ENCODE measurements at regions not wholly inside any gene's neighbourhood (a gene's known extent, or its start where the extent isn't known, plus 50 kb on each side); places are given as distances from the start of the nearest gene placed in this dataset.

DNA sequence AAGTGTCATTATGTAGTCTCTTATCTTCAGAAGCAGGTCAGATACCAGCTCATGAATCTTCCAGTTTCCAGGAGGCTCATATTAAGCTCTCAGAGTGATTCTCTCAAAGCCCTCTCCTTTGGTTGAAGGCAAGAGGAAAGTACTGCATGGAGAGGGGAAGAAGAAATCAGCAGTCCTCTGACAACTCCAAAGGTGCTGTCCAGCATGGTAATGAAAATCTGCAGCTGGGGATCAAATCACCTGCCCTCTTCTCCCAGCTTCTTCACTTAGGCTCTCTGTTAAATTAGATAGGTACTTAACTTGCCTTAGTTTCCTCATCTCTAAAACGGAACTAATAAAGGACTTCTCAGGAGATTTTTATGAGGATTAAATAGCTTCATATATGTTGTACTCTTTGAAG is 738.8 kb upstream of the GOLIM4 start:
- Histone ChIP-seq H3K4me1 (ENCODE audit: insufficient read depth, low read length, severe bottlenecking) (no peaks in the 10 kb centered on the region), H3K9ac (ENCODE audit: low read length) (no peak overlapping the region), H3K4me2 (ENCODE audit: low read length) (no peak overlapping the region), H3K27ac (ENCODE audit: low read depth, low read length, poor library complexity, severe bottlenecking) (no peak overlapping the region), H3K27me3 (ENCODE audit: insufficient read depth, low read length) (no peaks in the 10 kb centered on the region), H4K20me1 (ENCODE audit: insufficient read depth, low read length) (no peaks in the 10 kb centered on the region), H3K79me2 (ENCODE audit: insufficient read depth, low read length) (no peaks in the 10 kb centered on the region), H3F3A (ENCODE audit: insufficient read depth, low read length) (no peaks in the 10 kb centered on the region), H2AFZ (ENCODE audit: low read length) (no peak overlapping the region), H3K9me2 (ENCODE audit: low read depth, low read length) (no peaks in the 10 kb centered on the region), H3K9me3 (ENCODE audit: low read length) (no peaks in the 10 kb centered on the region), H3K36me3 (ENCODE audit: insufficient read depth, low read length) (no peaks in the 10 kb centered on the region), H3K4me3 (ENCODE audit: low read depth, low read length, poor library complexity, severe bottlenecking) (no peak overlapping the region)
- TF ChIP-seq CTCF (IDR thresholded peaks at IDR 0.05; ENCODE audit: low read length) = no peak
- no peak for TF ChIP-seq EZH2 (IDR thresholded peaks at IDR 0.05; ENCODE audit: borderline replicate concordance, low read length)

DNA sequence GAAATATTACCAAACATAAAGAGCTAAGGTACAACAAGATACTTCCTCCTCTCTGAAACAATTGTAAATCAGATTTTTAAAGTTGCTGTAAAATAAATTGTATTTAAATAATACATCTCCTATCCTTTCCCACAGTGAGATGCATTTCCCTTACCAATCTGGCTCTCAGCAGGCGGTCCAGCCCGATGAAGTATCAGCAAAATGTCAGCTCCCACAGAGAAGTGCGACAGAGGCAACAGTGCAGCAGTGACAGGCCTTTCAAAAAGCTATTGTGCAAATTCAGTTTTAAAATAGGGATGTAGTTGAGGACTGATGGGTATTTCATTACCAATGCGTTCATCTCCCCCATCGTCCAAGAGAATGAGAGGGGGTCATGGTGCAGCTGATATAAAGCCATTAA is 733.2 kb upstream of the GOLIM4 start:
- H3K9me2 ChIP-seq (ENCODE audit: low read depth, low read length) = no peaks in the 10 kb centered on the region
- no peak overlapping the region for H3K4me3 ChIP-seq (ENCODE audit: low read depth, low read length, poor library complexity, severe bottlenecking)
- H3K9ac ChIP-seq (ENCODE audit: low read length) = no peak overlapping the region
- TF ChIP-seq EZH2 (IDR thresholded peaks at IDR 0.05; ENCODE audit: borderline replicate concordance, low read length) (no peak), CTCF (IDR thresholded peaks at IDR 0.05; ENCODE audit: low read length) (no peak)
- H3K4me2 ChIP-seq (ENCODE audit: low read length) = no peak overlapping the region
- H2AFZ ChIP-seq (ENCODE audit: low read length) = no peak overlapping the region
- H3K36me3 ChIP-seq (ENCODE audit: insufficient read depth, low read length) = no peaks in the 10 kb centered on the region
- no peaks in the 10 kb centered on the region for H3K79me2 ChIP-seq (ENCODE audit: insufficient read depth, low read length)
- H3K27me3 ChIP-seq (ENCODE audit: insufficient read depth, low read length) = no peaks in the 10 kb centered on the region
- H3F3A ChIP-seq (ENCODE audit: insufficient read depth, low read length) = no peaks in the 10 kb centered on the region
- H3K27ac ChIP-seq (ENCODE audit: low read depth, low read length, poor library complexity, severe bottlenecking) = no peak overlapping the region
- H3K9me3 ChIP-seq (ENCODE audit: low read length) = no peaks in the 10 kb centered on the region
- no peaks in the 10 kb centered on the region for H4K20me1 ChIP-seq (ENCODE audit: insufficient read depth, low read length)
- H3K4me1 ChIP-seq (ENCODE audit: insufficient read depth, low read length, severe bottlenecking) = no peaks in the 10 kb centered on the region

GRCh38 chr3:168828536-168828935 is 732.8 kb upstream of the GOLIM4 start:
- Histone ChIP-seq H3K27ac (ENCODE audit: low read depth, low read length, poor library complexity, severe bottlenecking) (no peak overlapping the region), H3K27me3 (ENCODE audit: insufficient read depth, low read length) (no peaks in the 10 kb centered on the region), H2AFZ (ENCODE audit: low read length) (no peak overlapping the region), H3K79me2 (ENCODE audit: insufficient read depth, low read length) (no peaks in the 10 kb centered on the region), H3K4me3 (ENCODE audit: low read depth, low read length, poor library complexity, severe bottlenecking) (no peak overlapping the region), H4K20me1 (ENCODE audit: insufficient read depth, low read length) (no peaks in the 10 kb centered on the region), H3K4me2 (ENCODE audit: low read length) (no peak overlapping the region), H3K9me2 (ENCODE audit: low read depth, low read length) (no peaks in the 10 kb centered on the region), H3K36me3 (ENCODE audit: insufficient read depth, low read length) (no peaks in the 10 kb centered on the region), H3K9ac (ENCODE audit: low read length) (no peak overlapping the region), H3K9me3 (ENCODE audit: low read length) (no peaks in the 10 kb centered on the region), H3F3A (ENCODE audit: insufficient read depth, low read length) (no peaks in the 10 kb centered on the region), H3K4me1 (ENCODE audit: insufficient read depth, low read length, severe bottlenecking) (no peaks in the 10 kb centered on the region)
- TF ChIP-seq CTCF (IDR thresholded peaks at IDR 0.05; ENCODE audit: low read length) (no peak), EZH2 (IDR thresholded peaks at IDR 0.05; ENCODE audit: borderline replicate concordance, low read length) (no peak)
